NCI-H2227 treated with DMSO at 0.1 percent for 48 hours (cell line): ENCODE measurements at regions not wholly inside any gene's neighbourhood (a gene's known extent, or its start where the extent isn't known, plus 50 kb on each side); places are given as distances from the start of the nearest gene placed in this dataset.
"Not testable (repeated sequence)": the region's sequence is repeated elsewhere in the genome, so short reads cannot be mapped to it uniquely, and the experiment has no call there.

Experiments used
- DNase-seq: peaks from one replicate; lab custom pipeline; 2025; lab: John Stamatoyannopoulos, UW

GRCh38 chr12:90504806-90505205, 450.2 kb downstream of the CCER1 start:
- no peak for DNase-seq

- no peak for DNase-seq
Measured at GRCh38 chr12:90502070-90502469, 452.9 kb downstream of the CCER1 start.

GRCh38 chr12:90501412-90501811, 453.6 kb downstream of the CCER1 start:
- DNase-seq = no peak

GRCh38 chr12:90499795-90500194, 455.2 kb downstream of the CCER1 start:
- DNase-seq = no peak

- no peak for DNase-seq
Measured at GRCh38 chr12:90497923-90498545, 456.9 kb downstream of the CCER1 start.

GRCh38 chr12:90490355-90490754, 464.6 kb downstream of the CCER1 start:
- no peak for DNase-seq

- no peak for DNase-seq
Measured at GRCh38 chr12:90489141-90489540, 465.8 kb downstream of the CCER1 start.

GRCh38 chr12:90485560-90485959, 469.4 kb downstream of the CCER1 start:
- DNase-seq = no peak

- DNase-seq = no peak
Measured at GRCh38 chr12:90484094-90484493, 470.9 kb downstream of the CCER1 start.

- DNase-seq = no peak
Measured at GRCh38 chr12:90481748-90482147, 473.2 kb downstream of the CCER1 start.

- DNase-seq = no peak
Measured at GRCh38 chr12:90479237-90479636, 475.7 kb downstream of the CCER1 start.

GRCh38 chr12:90473831-90474230, 481.1 kb downstream of the CCER1 start:
- no peak for DNase-seq

- no peak for DNase-seq
Measured at GRCh38 chr12:90460681-90461080, 494.3 kb downstream of the CCER1 start.

- DNase-seq = no peak
Measured at GRCh38 chr12:90456248-90456647, 498.7 kb downstream of the CCER1 start.

- DNase-seq = no peak
Measured at GRCh38 chr12:90455756-90456155, 499.2 kb downstream of the CCER1 start.

- no peak for DNase-seq
Measured at GRCh38 chr12:90449611-90450010, 505.4 kb downstream of the CCER1 start.

- not testable (repeated sequence) for DNase-seq
Measured at GRCh38 chr12:90443466-90443865, 511.5 kb downstream of the CCER1 start.

- no peak for DNase-seq
Measured at GRCh38 chr12:90441431-90441830, 513.5 kb downstream of the CCER1 start.

GRCh38 chr12:90428881-90429280, 526.1 kb downstream of the CCER1 start:
- DNase-seq = no peak

- DNase-seq = no peak
Measured at GRCh38 chr12:90428465-90428864, 526.5 kb downstream of the CCER1 start.

- DNase-seq = no peak
Measured at GRCh38 chr12:90423965-90424364, 531.0 kb downstream of the CCER1 start.

GRCh38 chr12:90410962-90411361, 544.0 kb downstream of the CCER1 start:
- no peak for DNase-seq

GRCh38 chr12:90407841-90408240, 547.1 kb downstream of the CCER1 start:
- no peak for DNase-seq

GRCh38 chr12:90404071-90404470, 550.9 kb downstream of the CCER1 start:
- no peak for DNase-seq

GRCh38 chr12:90401185-90401584, 553.8 kb downstream of the CCER1 start:
- DNase-seq = no peak
